ENCODE measurements at regions not wholly inside any gene's neighbourhood (a gene's known extent, or its start where the extent isn't known, plus 50 kb on each side); places are given as distances from the start of the nearest gene placed in this dataset.
A peak's percentile ranks its signal among the peaks of the same experiment; 100 is the strongest.
"Not testable (repeated sequence)": the region's sequence is repeated elsewhere in the genome, so short reads cannot be mapped to it uniquely, and the experiment has no call there.

DNA sequence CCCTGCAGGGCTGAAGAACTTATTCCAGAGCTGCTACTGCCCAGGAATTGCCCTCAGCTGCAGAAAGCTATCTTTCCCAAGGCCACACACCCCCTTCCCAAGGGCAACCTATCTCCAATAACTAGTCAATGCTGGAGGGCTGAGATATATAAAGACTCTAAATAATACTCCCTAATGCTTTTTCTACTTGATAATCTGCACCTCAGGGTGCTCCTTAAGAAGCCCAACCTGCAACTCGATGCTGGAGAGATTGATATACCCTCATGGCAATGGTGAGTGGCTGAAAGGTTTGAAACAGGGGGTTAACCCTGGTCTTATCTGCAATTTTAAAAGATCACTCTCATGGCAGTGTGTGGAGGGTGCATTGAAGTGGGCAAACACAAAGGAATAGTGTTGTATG lies 142.7 kb upstream of the APC start:
- DNase-seq (ENCODE audit: low spot score) = no peak
- TF ChIP-seq, protein P1, sequence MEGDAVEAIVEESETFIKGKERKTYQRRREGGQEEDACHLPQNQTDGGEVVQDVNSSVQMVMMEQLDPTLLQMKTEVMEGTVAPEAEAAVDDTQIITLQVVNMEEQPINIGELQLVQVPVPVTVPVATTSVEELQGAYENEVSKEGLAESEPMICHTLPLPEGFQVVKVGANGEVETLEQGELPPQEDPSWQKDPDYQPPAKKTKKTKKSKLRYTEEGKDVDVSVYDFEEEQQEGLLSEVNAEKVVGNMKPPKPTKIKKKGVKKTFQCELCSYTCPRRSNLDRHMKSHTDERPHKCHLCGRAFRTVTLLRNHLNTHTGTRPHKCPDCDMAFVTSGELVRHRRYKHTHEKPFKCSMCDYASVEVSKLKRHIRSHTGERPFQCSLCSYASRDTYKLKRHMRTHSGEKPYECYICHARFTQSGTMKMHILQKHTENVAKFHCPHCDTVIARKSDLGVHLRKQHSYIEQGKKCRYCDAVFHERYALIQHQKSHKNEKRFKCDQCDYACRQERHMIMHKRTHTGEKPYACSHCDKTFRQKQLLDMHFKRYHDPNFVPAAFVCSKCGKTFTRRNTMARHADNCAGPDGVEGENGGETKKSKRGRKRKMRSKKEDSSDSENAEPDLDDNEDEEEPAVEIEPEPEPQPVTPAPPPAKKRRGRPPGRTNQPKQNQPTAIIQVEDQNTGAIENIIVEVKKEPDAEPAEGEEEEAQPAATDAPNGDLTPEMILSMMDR (IDR thresholded peaks at IDR 0.05; ENCODE audit: extremely low read depth, missing control alignments) = no peak

DNA sequence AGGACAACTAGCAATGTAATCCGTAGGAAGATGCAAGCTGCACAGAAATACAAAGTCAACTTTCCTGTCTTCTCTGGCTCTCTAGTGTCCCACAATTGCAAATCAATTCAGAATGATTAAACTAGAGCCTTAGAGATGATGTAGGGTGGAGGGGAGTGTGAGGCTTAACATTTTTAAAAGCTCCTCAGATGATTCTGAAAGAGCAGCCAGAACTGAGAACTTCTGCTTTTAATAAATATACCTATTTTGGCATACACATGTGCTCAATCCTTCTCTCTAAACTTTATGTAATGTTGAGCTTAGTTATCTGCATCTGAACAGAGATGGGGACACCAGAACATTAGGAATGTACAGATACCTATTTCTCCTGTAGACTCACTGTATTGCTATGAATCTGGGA lies 139.9 kb upstream of the APC start:
- no peak for DNase-seq (ENCODE audit: low spot score)
- TF ChIP-seq, protein P1 (IDR thresholded peaks at IDR 0.05; ENCODE audit: extremely low read depth, missing control alignments) = no peak

DNA sequence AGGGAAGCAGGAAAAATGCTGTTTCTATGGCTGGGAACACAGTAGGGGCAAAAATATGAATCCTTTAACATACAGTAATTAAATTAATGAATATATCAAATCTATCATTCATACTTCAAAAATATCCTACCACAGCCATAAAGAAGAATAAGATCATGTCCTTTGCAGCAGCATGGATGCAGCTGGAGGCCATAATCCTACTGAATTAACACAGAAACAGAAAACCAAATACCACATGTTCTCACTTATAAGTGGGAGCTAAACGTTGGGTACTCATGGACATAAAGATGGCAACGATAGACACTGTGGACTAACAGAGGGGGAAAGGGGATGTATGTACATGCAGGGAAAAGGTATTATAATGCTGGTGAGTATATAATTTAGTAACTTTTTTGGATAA lies 137.2 kb upstream of the APC start:
- not testable (repeated sequence) for DNase-seq (ENCODE audit: low spot score)

DNA sequence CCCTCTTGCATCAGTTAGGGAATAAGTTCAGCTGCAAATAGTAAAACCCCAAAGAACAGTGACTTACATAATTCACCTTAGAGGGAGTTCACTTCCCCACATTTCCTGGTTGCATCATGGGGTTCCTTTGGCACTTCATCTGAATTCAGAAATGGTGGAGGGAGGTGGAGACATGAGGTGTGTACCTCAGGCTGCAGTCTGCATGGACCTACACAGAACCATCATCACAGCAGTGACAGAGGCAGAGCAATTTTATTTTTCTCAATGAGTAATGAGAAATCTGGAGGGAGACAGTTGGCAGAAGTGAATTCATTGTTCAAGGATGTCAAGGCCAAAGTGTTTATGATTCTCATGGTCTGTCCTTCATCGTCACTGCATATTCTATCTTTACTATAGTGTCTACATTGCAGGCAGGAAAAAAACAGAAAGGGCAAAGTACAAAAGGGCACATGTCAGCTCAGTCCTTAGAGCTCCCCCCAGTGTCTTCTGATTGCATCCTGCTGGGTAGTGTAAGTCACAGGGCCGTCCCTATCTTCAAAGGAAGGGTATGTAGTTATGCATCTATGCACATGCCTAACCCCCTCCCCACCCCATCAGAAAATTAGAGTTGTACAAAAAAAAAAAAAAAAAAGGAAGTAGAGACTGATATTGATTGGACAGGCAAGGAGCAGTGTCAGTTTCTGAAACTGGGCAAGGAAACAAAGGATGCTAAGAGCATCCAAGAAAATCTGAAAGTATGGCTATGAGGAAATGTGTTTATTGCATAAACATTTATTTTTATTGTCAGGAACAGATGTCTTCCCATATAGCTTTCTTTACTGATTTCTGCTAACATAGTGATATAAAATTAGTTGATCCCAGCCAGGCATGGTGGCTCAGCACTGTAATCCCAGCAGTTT lies 132.7 kb upstream of the APC start:
- peak; percentile 26 for DNase-seq (ENCODE audit: low spot score)
- TF ChIP-seq, protein P1 (IDR thresholded peaks at IDR 0.05; ENCODE audit: extremely low read depth, missing control alignments) = peak; percentile 21

DNA sequence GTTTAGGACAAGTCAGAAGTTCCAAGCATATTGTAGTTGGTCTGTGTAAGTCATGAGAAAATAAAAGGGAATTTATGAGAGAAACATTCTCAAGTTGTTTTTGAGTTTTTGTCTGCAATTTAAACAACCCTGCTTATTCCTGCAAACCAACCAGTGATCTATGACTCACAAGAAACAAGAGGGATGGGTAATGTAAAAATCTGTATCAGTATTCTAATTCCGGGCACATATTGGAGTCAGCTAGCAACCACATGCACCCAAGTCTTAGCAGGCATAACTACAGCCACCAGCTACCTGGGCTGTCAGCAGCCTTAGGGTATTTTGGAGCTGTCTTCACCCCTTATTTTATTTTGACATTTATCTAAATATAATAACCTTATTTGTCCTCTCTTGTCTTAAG lies 128.7 kb upstream of the APC start:
- DNase-seq (ENCODE audit: low spot score) = no peak
- TF ChIP-seq, protein P1 (IDR thresholded peaks at IDR 0.05; ENCODE audit: extremely low read depth, missing control alignments) = no peak

DNA sequence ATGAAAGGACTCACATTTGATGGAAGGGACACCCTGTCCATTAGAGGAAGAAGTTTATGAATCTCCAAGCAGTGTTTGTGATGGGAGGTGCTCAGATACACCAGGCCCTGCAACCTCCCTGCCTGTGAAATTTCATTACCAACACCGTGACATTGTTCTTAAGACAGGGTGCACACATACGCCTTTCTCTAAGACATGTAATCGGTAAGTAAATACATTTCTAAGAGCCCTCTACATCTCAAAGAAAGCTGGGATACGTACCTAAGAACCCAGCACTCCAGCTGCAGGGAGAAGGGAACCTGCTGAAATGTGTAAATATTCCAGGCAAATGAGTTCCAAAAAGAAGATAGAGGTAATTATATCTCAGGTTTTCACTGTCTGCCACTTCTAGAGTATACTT lies 125.0 kb upstream of the APC start:
- TF ChIP-seq, protein P1 (IDR thresholded peaks at IDR 0.05; ENCODE audit: extremely low read depth, missing control alignments) = no peak
- DNase-seq (ENCODE audit: low spot score) = no peak

DNA sequence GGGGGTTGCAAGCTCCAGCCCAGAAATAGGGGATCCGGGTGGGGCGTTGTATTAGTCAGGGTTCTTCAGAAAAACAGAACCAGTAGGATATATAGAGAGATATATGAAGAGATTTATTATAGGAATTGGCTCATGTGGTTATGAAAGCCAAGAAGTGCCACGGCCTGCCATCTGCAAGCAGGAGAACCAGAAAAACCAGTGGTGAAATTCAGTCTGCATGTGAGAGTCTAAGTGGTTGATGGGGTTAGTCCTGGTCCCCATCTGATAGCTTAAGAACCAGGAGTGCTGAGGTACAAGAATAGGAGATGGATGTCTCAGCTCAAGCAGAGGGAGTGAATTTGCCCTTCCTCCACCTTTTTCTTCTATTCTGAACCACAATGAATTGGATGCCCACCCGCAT lies 123.4 kb upstream of the APC start:
- TF ChIP-seq, protein P1 (IDR thresholded peaks at IDR 0.05; ENCODE audit: extremely low read depth, missing control alignments) = no peak
- DNase-seq (ENCODE audit: low spot score) = no peak

DNA sequence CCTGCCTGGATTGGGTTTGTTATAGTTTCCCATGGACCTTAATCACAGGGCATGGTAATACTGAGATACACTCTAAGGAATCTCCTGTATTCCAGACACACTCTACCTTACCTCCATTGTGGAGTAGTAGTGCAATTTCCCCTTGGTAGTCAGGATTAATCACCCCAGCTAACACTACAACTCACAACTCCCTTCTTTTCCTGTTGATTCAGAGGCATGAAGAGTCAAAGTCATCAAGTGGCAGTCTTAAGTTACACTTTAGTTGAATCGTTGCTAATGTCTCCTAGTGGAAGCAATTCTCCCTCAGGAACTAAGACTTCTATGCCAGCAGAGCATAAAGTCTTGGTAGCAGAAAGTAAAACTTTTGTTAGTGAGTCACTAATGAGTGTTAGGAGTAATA lies 122.7 kb upstream of the APC start:
- no peak for DNase-seq (ENCODE audit: low spot score)
- TF ChIP-seq, protein P1 (IDR thresholded peaks at IDR 0.05; ENCODE audit: extremely low read depth, missing control alignments) = no peak

Data from GM20000 (cell line).